Epithelial cell of proximal tubule (primary cell): ENCODE measurements at regions not wholly inside any gene's neighbourhood (a gene's known extent, or its start where the extent isn't known, plus 50 kb on each side); places are given as distances from the start of the nearest gene placed in this dataset.

Source experiments
- DNase-seq: peaks from one replicate; pipeline ENCODE4 v3.0.0-alpha.2; 2011; ENCODE audit warnings: low read depth
- H3K4me3 ChIP-seq: 2 replicates; pipeline ENCODE4 v1.5.1; 2011; ENCODE audit warnings: low read depth, mild to moderate bottlenecking, low read length
- CTCF ChIP-seq: conservative IDR thresholded peaks from 2 replicates; pipeline ENCODE4 v1.5.1; 2012; ENCODE audit warnings: low read depth, mild to moderate bottlenecking, low read length

GRCh38 chr3:139281522-139282196 lies 62.2 kb upstream of the MRPS22 start:
- H3K4me3 ChIP-seq = no peak overlapping the region
- TF ChIP-seq CTCF = no peak
- DNase-seq = no peak

GRCh38 chr3:139283301-139283700 lies 60.5 kb upstream of the MRPS22 start:
- no peak overlapping the region for H3K4me3 ChIP-seq
- TF ChIP-seq CTCF = no peak
- no peak for DNase-seq

GRCh38 chr3:139284221-139284620 lies 59.6 kb upstream of the MRPS22 start:
- no peak for TF ChIP-seq CTCF
- no peak overlapping the region for H3K4me3 ChIP-seq
- DNase-seq = no peak

GRCh38 chr3:139285691-139286090 lies 58.1 kb upstream of the MRPS22 start:
- H3K4me3 ChIP-seq = no peak overlapping the region
- TF ChIP-seq CTCF = no peak
- no peak for DNase-seq

GRCh38 chr3:139286241-139286640 lies 57.6 kb upstream of the MRPS22 start:
- DNase-seq = no peak
- no peak for TF ChIP-seq CTCF
- H3K4me3 ChIP-seq = no peak overlapping the region

- no peak for TF ChIP-seq CTCF
- no peak overlapping the region for H3K4me3 ChIP-seq
- no peak for DNase-seq
Observed at GRCh38 chr3:139286825-139287224, 57.0 kb upstream of the MRPS22 start.

- no peak for TF ChIP-seq CTCF
- no peak overlapping the region for H3K4me3 ChIP-seq
- no peak for DNase-seq
Observed at GRCh38 chr3:139287557-139287956, 56.3 kb upstream of the MRPS22 start.
